ENCODE measurements at regions not wholly inside any gene's neighbourhood (a gene's known extent, or its start where the extent isn't known, plus 50 kb on each side); places are given as distances from the start of the nearest gene placed in this dataset.

- TF ChIP-seq, protein P1, sequence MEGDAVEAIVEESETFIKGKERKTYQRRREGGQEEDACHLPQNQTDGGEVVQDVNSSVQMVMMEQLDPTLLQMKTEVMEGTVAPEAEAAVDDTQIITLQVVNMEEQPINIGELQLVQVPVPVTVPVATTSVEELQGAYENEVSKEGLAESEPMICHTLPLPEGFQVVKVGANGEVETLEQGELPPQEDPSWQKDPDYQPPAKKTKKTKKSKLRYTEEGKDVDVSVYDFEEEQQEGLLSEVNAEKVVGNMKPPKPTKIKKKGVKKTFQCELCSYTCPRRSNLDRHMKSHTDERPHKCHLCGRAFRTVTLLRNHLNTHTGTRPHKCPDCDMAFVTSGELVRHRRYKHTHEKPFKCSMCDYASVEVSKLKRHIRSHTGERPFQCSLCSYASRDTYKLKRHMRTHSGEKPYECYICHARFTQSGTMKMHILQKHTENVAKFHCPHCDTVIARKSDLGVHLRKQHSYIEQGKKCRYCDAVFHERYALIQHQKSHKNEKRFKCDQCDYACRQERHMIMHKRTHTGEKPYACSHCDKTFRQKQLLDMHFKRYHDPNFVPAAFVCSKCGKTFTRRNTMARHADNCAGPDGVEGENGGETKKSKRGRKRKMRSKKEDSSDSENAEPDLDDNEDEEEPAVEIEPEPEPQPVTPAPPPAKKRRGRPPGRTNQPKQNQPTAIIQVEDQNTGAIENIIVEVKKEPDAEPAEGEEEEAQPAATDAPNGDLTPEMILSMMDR (IDR thresholded peaks at IDR 0.05), result no peak
- no peak for TF ChIP-seq EZH2phosphoT487 (IDR thresholded peaks at IDR 0.05)
- no peak for TF ChIP-seq EZH2 (IDR thresholded peaks at IDR 0.05)
Measured at GRCh38 chr18:39602131-39602530, 2036.5 kb upstream of the CELF4 start.
